Rectal smooth muscle tissue (tissue), 1 donor: ENCODE measurements at regions not wholly inside any gene's neighbourhood (a gene's known extent, or its start where the extent isn't known, plus 50 kb on each side); places are given as distances from the start of the nearest gene placed in this dataset.

Source experiments
- H3K27ac ChIP-seq: one replicate; pipeline ENCODE4 v1.7.0; 2013; ENCODE audit warnings: low read depth, low read length, inconsistent platforms
- H3K27me3 ChIP-seq: one replicate; pipeline ENCODE4 v1.7.0; 2013; ENCODE audit warnings: low read length; ENCODE audit not compliant: control insufficient read depth, insufficient read depth
- H3K36me3 ChIP-seq: one replicate; pipeline ENCODE4 v1.7.0; 2013; ENCODE audit warnings: low read length; ENCODE audit not compliant: control insufficient read depth, insufficient read depth
- H3K4me1 ChIP-seq: one replicate; pipeline ENCODE4 v1.7.0; 2013; ENCODE audit warnings: low read length; ENCODE audit not compliant: control insufficient read depth, insufficient read depth
- H3K4me3 ChIP-seq: one replicate; pipeline ENCODE4 v1.7.0; 2013; ENCODE audit warnings: low read length
- H3K9ac ChIP-seq: one replicate; pipeline ENCODE4 v1.7.0; 2013; ENCODE audit warnings: low read length

DNA sequence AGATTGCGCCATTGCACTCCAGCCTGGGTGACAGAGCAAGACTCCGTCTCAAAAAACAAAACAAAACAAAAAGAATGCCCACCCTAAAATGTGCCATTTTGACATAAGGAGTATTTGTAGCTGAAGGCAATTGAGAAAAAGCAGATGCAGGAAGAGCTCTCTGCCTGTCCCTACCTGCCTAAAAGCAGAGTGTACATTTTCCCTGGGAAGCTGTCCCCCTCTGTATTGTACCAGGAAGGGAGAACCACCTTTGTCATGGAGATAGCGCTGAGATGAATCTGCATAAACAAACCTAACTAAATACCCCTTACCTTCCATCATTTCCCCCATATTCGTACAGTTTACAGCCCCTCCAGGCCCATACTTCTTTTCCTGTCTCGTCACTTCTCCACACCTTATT is 94.4 kb upstream of the SLC45A1 start:
- Histone ChIP-seq H3K4me3 (no peak overlapping the region), H3K4me1 (no peaks in the 10 kb centered on the region), H3K27me3 (no peaks in the 10 kb centered on the region), H3K27ac (no peak overlapping the region), H3K36me3 (no peaks in the 10 kb centered on the region), H3K9ac (no peak overlapping the region)

DNA sequence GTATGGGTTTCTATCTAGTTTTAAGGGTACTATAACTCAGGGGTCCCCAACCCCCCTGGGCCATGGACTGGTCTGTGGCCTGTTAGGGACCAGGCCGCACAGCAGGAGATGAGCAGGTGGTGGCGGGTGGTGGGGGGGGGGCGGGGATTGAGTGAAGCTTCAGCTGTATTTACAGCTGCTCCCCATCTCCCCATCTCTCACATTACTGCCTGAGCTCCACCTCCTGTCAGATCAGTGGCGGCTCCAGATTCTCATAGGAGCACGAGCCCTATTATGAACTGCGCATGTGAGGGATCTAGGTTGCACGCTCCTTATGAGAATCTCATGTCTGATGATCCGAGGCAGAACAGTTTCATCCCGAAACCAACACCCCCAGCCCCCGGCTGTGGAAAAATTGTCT is 95.1 kb upstream of the SLC45A1 start:
- Histone ChIP-seq H3K9ac (no peak overlapping the region), H3K4me1 (peaks cover 1% of the 10 kb centered on the region), H3K27me3 (no peaks in the 10 kb centered on the region), H3K36me3 (no peaks in the 10 kb centered on the region), H3K4me3 (no peak overlapping the region), H3K27ac (no peak overlapping the region)

GRCh38 chr1:8219530-8219929 is 98.4 kb upstream of the SLC45A1 start:
- no peak overlapping the region for H3K27ac ChIP-seq
- no peak overlapping the region for H3K4me3 ChIP-seq
- H3K27me3 ChIP-seq = no peaks in the 10 kb centered on the region
- no peak overlapping the region for H3K9ac ChIP-seq
- no peaks in the 10 kb centered on the region for H3K36me3 ChIP-seq
- H3K4me1 ChIP-seq = peaks cover 4% of the 10 kb centered on the region

DNA sequence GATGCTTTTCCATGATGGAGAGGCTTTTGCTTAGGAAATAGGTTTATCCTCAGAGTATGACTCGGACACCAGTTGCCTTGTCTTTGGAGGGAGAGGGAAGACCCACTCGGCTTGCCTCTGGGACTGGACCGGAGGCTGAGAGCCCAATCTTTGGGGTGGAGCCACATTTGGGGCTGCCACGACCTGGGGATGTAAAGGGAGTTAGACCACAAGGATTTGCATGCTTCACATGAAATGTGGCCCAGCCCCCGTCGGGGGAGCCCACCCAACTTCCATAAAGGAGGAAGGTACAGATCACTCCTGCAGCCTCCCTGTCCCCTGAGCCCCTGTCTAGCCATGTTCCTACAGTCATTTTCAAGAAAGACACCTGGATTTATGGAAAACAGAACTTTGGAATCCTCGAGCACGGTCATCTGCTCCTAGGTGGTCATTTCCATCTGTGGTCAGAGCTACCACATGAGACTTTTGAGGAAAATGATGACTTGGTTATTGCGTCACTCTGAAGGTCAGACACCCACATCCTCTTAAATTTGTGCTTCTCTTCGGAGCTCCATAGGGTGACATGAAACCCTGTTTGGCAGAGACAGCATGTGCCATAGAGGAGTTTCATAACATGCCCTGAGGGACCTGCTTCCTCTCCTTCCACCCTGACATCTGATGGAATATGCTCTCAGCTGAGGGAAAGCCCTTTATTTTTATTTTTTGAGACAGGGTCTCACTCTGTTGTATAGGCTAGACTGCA is 99.4 kb upstream of the SLC45A1 start:
- Histone ChIP-seq H3K9ac (no peak overlapping the region), H3K27me3 (no peaks in the 10 kb centered on the region), H3K36me3 (no peaks in the 10 kb centered on the region), H3K4me3 (no peak overlapping the region), H3K4me1 (peaks cover 4% of the 10 kb centered on the region), H3K27ac (no peak overlapping the region)

GRCh38 chr1:8217809-8218208 is 100.1 kb upstream of the SLC45A1 start:
- Histone ChIP-seq H3K27ac (peak overlapping the region; percentile 33), H3K4me1 (peaks cover 4% of the 10 kb centered on the region), H3K4me3 (peak overlapping the region; percentile 61), H3K9ac (peak overlapping the region; percentile 10), H3K36me3 (no peaks in the 10 kb centered on the region), H3K27me3 (no peaks in the 10 kb centered on the region)

DNA sequence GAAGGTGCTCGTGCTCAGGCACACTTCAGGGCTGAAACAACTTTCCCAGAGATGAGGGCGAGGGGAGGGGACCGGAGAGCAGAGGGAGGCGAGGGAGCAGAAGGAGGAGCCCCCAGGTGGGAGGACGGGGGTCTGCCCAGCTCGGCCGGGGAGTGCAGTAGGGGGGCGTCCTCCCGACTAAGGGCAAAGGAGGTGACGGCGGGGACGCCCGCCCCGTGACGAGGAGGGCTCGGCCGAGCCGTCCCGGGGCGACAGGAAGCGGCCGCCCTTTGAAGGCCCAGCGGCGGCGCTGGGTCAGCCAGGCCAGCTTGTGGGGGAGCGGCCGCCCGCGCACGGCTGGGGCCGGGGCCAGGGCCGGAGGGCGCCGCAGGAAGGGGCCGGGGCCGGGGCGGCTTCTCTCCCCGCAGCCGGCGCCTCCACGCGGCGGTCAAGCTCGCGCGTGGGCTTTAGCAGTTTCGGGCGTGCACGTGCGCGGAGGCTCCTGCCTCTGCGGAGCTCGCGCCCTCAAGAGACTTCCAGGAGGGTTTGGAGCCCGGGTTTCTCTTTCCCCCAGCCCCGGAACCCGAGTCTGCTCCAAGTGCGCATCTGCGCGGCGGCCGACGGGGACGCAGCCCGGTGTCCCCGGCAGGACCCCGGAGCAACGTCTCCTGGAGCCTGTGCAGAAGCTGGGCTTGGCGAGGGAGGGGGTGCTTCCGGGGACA is 100.8 kb upstream of the SLC45A1 start:
- peak overlapping the region; percentile 61 for H3K4me3 ChIP-seq
- H3K27me3 ChIP-seq = no peaks in the 10 kb centered on the region
- no peaks in the 10 kb centered on the region for H3K36me3 ChIP-seq
- H3K9ac ChIP-seq = peak overlapping the region; percentile 10
- peaks cover 4% of the 10 kb centered on the region for H3K4me1 ChIP-seq
- H3K27ac ChIP-seq = peak overlapping the region; percentile 51

DNA sequence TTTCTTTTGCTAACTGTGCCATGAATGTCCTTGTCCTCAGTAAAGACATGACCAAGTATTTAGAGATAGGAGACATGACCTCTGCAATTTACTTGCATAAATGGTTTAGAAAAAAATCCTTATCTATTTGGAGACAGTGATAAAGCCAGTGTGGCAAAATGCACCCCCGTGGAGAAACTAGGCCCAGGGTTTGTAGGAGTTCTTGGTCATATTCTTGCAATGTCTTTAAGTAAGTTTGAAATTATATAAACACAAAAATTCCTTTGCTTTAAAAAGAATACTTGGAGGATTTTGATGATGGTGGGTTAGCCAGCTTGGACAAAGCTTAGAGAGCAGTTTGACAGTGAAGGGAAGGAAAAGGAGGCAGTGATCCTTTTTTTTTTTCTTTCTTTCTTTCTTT is 101.9 kb upstream of the SLC45A1 start:
- H3K4me1 ChIP-seq = peaks cover 4% of the 10 kb centered on the region
- H3K27me3 ChIP-seq = no peaks in the 10 kb centered on the region
- no peaks in the 10 kb centered on the region for H3K36me3 ChIP-seq
- H3K4me3 ChIP-seq = no peak overlapping the region
- no peak overlapping the region for H3K27ac ChIP-seq
- H3K9ac ChIP-seq = no peak overlapping the region

DNA sequence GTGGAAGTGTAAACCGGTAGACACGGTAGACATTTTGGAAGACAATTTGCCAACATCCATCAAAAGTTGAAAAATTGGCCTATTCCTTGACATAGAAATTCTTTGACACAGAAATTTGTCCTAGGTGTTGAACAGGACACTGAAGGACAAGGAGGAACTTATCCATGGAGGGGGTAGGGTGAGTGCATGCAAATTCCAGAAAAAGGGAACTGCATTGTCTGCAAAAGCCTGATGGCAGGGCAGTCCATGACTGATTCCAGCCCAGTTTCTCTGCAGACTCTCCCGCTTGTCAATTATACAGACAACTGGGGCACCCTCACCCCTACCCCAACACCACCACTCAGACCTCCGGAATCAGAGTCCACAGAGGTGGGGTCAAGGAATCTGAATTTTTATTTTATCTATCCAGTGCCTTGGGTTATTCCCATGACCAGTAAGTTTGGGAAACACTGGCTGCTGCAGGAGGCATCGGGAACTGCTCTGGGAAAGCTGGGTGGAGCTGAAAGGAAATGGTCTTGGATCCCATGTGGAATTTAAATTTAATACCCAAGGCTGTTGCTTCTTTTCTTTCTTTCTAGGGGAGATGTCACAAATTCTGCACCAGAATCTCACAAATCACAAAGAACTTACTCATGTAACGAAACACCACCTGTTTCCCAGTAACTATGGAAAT is 103.3 kb upstream of the SLC45A1 start:
- Histone ChIP-seq H3K27ac (no peak overlapping the region), H3K4me3 (no peak overlapping the region), H3K27me3 (no peaks in the 10 kb centered on the region), H3K4me1 (peaks cover 4% of the 10 kb centered on the region), H3K36me3 (no peaks in the 10 kb centered on the region), H3K9ac (no peak overlapping the region)

GRCh38 chr1:8213676-8214075 is 104.2 kb upstream of the SLC45A1 start:
- no peak overlapping the region for H3K4me3 ChIP-seq
- no peak overlapping the region for H3K9ac ChIP-seq
- peaks cover 4% of the 10 kb centered on the region for H3K4me1 ChIP-seq
- no peak overlapping the region for H3K27ac ChIP-seq
- H3K27me3 ChIP-seq = no peaks in the 10 kb centered on the region
- no peaks in the 10 kb centered on the region for H3K36me3 ChIP-seq

- H3K27me3 ChIP-seq = no peaks in the 10 kb centered on the region
- H3K9ac ChIP-seq = no peak overlapping the region
- no peak overlapping the region for H3K4me3 ChIP-seq
- H3K4me1 ChIP-seq = peaks cover 4% of the 10 kb centered on the region
- H3K27ac ChIP-seq = no peak overlapping the region
- H3K36me3 ChIP-seq = no peaks in the 10 kb centered on the region
Measured at GRCh38 chr1:8213136-8213535, 104.8 kb upstream of the SLC45A1 start.

DNA sequence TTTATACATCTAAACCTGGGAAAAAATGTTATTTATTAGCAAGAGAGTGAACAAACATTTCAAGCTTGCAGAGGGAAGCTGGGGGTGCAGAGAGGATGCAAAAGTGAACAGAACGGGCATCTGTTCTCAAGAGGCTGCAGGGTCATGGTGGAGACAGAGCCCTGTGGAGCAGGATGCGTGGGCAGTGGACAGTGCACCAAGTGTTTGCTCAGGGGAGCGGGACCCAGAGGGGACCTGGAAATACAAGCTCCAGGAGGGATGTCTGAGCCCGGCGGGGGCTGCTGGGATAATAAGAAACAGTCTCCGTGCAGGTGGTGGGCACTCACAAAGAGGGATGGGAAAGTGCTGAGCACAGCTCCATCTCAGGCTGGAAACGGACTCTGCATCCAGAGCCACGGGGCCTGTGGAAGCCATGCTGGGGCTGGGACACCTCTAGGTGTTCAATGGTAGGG is 105.3 kb upstream of the SLC45A1 start:
- Histone ChIP-seq H3K36me3 (no peaks in the 10 kb centered on the region), H3K9ac (no peak overlapping the region), H3K27me3 (no peaks in the 10 kb centered on the region), H3K4me1 (peaks cover 1% of the 10 kb centered on the region), H3K4me3 (no peak overlapping the region), H3K27ac (no peak overlapping the region)

GRCh38 chr1:8211883-8212579 is 105.9 kb upstream of the SLC45A1 start:
- Histone ChIP-seq H3K9ac (no peak overlapping the region), H3K27ac (no peak overlapping the region), H3K4me3 (no peak overlapping the region), H3K36me3 (no peaks in the 10 kb centered on the region), H3K27me3 (no peaks in the 10 kb centered on the region), H3K4me1 (no peaks in the 10 kb centered on the region)
